HG02870 (cell line): ENCODE measurements at regions not wholly inside any gene's neighbourhood (a gene's known extent, or its start where the extent isn't known, plus 50 kb on each side); places are given as distances from the start of the nearest gene placed in this dataset.

ENCODE experiments used
- ATAC-seq: cut with Tn5 transposase; IDR thresholded peaks from one replicate; pipeline ENCODE4 v1.9.1; 2021; ENCODE audit warnings: mild to moderate bottlenecking, moderate library complexity; ENCODE audit not compliant: unreplicated experiment

DNA sequence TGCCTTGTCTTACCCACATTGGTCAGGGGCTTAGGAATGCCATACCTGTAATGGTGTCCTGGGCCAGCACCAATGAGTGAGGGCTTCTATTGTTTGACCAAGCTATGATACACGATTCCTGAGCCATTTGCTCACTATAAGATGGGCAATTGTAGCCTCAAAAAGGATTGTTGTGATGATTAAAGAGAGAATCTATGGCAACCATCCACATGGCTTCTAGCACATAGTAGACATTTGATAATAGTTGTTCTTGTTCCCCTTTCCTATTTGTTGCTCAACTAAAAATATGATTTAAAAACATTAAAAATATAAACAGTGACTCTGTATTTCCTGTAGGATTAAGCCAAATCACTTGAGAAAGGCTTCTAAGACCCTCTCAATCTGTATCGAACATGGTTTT, 366.1 kb downstream of the PCNX1 start:
- no peak for ATAC-seq

DNA sequence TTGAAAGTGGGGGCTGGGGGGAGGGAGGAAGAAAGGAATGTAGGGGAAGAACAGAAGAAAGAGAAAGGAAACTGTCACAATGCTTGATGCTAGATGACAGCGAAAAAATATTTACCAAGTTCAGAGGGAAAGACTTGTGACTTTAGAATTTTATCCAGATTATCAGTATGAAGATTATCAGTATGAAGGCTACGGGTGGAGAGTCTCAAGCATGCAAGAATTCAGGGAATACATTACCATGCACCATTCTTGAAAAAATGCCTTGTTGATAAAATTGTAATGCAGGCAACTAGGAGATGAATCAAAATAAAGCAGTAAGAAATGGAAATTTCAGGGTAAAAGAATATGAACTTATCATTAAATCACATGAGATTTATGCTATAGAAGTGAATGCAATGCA, 376.8 kb downstream of the PCNX1 start:
- ATAC-seq = no peak

DNA sequence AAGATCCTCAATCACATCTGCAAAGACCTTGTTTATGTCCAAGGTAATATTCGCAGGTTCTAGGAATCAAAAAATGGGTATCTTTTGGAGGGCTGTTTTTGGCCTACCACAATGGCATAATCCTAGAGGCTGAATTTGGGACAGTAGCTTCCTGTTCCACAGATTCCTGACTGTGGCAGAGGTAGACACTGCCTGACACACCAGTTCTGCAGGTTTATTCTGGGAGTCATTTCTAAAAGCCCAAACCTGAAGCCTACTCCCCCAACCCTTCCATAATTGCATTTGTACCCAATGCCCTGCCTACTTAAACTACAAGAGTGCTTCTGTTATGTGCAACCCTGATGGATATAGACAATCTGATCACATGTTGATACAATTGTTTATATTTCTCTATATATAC, 378.9 kb downstream of the PCNX1 start:
- no peak for ATAC-seq

DNA sequence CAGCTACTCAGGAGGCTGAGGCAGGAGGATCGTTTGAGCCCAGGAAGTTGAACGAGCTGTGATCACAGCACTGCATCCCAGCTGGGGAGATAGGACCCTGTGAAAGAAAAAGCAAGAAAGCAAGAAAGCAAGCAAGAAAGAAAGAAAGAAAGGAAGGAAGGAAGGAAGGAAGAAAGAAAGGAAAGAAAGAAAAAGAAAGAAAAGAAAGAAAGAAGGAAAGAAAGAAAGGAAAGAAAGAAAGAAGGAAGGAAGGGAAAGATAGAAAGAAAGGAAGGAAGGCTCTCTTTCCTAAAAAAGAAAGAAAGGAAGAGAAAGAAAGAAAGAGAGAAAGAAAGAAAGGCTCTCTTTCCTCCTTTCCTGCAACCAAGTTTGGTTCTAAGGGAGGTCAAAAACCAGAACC, 380.3 kb downstream of the PCNX1 start:
- ATAC-seq = no peak

DNA sequence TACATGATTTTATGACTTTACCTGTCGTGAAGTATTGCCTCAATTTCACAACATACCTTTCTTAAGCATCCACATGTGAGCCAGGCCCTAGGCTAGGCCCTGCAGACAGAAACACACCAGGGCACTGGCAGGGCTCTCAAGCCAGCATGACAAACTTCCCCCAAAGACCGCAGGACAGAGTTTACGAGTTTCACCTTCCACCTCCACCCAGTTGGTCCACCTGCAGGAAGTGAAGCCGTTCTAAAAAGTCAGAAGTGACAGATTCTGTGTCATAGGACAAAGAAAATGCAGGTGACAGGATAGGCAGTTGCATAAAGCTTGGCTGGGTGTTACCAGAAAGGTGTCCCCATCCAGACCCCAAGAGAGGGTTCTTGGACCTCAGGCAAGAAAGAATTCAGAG, 382.3 kb downstream of the PCNX1 start:
- ATAC-seq = peak; percentile 84

DNA sequence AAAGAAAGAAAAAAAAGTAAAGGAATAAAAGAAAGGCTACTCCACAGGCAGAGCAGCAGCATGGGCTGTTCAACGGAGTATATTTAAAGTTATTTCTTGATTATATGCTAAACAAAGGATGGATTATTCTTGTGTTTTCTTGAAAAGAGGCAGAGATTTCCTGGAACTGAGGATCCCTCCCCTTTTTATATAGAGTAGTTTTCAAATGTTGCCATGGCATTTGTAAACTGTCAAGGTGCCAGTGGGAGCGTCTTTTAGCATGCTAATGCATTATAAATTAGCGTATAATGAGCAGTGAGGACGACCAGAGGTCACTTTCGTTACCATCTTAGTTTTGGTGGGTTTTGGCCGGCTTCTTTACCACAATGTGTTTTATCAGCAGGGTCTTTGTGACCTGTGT, 383.0 kb downstream of the PCNX1 start:
- ATAC-seq = no peak

DNA sequence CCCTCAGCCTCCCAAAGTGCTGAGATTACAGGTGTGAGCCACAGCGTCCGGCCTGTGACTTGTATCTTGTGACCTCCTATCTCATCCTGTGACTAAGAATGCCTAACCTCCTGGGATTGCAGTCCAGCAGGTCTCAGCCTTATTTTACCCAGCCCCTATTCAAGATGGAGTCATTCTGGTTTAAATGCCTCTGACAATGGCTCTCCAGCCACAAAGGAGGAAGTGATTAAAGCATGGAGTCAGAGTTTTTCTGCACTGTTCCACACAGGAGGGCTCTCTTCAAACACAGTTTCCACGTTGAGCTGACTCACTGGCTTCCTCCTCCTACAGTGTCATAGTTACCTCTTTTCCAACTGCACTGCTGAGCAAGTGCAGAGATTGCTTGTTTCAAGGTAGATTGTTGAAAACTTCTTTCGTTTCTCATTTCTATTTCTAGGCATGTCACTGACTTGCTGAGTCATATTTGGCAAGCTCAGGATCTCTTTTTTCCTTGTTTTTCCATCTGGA, 383.8 kb downstream of the PCNX1 start:
- ATAC-seq = peak; percentile 68

DNA sequence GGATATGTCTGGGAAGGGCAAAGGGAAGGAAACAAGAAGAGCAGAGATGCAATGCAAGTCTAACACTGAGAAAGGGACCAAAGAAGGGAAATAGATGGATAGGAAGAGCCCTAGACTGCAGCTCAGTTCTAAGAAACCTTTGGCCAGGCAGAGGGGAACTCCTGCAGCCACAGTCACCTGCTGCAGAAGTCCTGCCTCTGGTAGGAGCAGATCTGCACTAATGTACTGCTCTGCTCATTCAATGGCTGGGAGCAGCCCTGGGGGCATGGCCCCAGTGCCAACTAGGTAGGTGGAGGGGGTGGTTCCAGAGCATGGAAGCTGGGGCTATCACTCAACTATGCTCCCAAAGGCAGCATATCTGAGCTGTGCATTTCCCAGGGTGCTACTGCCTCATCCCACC, 388.9 kb downstream of the PCNX1 start:
- no peak for ATAC-seq

DNA sequence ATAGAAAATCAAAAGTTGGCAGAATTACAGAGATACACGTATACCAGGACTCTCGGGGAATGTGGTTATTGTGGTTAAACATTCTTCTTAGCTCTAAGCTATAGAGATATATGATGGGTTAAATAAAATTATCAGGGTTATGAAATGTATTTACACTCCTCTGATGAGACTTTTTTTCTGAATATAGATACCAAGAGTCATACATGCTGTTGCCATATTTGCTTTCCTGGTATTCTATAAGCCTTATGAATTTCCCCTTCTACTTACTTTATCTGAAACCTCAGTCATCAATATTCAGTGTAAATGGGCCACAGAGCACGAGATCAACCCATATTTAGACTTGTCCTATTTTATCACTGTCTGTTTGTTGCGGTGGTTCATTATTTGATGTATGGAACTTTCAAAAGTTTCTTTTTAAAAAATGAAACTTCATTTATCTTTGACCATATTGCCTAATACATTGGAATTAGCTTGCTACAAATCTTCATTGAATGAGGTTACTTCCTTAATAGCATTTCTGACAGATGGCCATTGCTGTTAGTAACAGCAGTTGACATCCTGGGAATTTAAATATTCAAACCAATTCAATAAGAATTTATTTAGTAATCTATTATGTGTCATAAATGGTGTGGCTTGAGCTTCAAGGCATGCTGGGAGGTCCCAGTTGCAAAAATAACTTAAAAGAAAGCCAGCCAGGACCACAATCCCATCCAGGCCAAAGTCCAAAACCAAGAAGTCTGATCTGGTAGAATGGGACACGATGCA, 393.5 kb downstream of the PCNX1 start:
- no peak for ATAC-seq

DNA sequence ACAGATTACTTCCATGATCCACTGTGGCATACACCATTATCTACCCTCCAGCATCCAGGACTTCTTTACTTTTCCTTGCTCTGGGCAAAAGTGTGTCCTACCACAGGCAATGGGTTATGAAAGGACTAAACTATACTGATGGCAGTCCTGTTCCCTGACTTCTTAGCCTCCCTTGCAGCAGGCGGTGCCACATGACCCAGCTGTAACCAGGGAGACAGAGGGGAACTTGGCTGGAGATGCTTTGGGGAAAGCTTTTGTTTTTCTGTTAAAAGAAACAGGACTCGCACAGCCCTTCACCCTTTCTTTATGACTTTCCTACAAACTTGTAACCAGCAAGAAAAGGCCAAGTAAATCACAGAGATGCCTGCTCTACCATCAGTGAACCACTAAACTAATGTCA, 394.4 kb downstream of the PCNX1 start:
- no peak for ATAC-seq

DNA sequence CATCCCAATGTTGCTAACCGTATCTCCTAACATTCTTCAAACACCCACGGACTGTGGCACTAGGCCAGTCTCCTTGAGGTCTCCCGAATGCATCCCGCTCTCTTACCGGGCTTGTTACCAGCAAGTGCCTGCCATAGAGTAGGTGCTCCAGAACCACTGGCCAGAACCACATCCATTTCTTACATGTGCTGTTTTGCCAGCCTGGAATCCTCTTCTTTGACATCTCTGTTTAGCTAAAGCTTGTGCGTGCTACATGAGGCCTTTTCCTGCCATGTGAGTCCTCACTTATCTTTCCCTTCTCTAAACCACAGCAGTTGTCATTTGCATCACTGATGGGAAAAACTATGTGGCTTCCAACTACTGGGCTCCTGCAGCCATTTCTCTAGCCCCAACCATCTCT, 397.4 kb downstream of the PCNX1 start:
- no peak for ATAC-seq

DNA sequence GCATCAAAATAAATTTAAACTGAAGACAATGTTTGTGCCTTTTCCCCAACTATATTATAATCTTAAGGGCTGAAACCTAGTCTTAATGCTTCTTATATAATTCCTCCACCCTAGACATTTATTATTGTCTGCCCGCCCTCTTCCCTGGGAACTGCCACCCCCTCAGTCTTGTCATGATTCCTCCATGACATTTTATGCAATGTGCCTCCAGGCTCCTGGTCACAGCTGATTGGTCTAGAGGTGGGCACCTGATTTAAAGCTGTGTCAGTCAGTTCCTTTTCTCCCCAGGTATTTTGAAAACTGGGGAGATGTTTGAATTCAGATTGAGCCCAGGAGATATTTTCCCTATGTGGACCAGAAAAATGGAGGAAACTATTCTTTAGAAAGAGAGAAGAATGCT, 401.4 kb downstream of the PCNX1 start:
- no peak for ATAC-seq

DNA sequence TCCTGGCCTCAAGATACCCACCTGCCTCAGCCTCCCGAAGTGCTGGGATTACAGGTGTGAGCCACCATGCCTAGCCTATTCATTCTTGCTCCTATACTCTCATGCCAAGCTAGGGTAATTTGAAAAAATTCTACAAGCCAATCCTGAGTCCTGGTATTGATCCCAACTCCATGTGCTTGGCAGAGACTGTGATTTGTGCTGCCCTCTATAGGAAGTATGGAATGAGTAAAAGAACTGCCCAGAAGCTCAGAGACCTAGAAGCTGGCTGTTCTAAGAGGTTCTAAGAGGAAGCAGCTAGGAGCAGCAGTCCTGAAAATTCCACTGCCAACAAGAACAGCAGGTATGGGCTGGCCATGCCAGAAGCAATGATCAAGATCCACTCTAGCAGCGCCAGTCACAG, 402.5 kb downstream of the PCNX1 start:
- ATAC-seq = no peak

DNA sequence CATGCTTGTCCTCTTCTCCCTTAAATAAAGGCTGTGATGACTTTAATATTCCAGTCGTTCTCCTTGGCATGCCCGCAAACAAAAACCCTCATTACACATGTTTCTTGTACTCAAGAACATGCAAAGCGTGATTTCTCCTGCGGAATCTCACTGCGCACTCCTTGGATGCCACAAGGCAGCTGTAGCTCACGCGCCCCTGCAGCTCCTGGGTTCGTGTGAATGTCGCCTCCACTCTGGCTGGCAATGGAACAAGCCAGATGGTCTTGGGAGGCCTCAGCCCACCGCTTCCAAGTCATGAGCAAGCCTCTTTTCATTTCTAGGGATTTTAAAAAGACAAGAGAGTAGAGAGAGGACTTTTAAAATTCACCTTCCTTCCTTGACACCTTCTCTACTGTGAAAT, 403.8 kb downstream of the PCNX1 start:
- no peak for ATAC-seq

DNA sequence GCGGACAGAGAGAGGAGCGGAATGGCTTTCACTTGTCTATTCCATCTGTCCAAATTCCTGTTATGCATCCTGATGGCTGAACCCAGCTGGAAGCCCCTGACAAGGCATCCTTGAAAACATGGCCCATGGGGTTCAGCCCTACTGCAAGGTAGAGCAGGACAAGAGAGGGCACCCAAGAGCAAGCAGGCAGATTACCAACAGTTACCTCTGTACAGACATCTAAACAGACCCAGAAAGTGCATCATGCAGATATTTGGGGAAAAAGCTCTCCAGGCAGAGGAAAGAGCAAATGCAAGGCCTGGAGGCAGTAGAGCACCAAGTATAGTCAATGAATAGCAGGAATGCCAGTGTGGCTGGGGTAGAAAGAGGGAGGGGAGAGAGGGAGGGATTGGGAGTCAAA, 407.5 kb downstream of the PCNX1 start:
- ATAC-seq = no peak

DNA sequence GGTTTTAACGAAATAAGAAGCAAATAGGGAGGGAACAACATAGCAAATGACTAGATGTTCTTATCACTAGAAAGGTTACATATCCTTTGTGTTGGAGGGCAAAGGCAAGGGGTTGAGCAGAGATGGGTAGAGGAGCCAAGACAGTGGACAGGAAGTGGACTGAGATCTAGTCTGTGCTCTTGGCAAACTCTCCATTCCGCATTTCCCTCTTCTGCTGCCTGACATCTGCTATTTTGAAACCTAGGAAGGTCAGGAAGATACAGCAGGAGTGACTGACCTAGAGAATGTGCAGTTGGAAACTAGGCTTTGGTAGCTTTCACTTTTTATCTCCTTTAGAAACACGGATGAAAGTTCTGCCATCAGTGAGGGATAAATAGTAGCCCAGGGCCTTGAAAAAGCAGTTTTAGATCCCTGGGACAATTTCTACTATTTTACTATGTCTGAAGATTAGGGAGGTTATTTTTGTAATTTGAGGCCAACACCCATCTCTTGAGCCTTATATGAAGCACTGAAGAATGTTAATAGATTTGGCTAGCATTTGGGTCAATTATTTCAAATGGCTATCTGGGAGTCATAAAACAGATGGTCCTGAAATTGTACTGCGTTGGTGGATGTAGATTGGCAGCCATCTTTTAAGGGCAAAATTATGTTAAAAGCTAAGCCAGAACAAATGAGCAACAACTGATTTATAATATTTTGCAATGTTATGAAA, 410.3 kb downstream of the PCNX1 start:
- ATAC-seq = no peak

DNA sequence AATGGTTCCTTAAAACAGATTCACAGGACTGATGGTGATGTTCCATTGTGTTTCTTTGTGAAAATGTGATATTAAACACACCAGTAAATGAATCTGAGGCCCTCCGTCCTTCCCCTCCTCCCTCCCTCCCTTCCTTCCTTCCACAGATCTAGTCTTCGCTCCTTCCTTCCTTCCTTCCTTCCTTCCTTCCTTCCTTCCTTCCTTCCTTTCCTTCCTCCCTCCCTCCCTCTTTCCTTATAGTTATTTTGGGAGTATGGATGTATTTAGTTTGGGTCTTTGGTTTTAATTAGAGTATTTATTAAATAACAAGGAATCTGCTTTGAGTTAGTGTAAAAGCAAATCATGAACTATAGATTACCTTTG, 410.8 kb downstream of the PCNX1 start:
- no peak for ATAC-seq

DNA sequence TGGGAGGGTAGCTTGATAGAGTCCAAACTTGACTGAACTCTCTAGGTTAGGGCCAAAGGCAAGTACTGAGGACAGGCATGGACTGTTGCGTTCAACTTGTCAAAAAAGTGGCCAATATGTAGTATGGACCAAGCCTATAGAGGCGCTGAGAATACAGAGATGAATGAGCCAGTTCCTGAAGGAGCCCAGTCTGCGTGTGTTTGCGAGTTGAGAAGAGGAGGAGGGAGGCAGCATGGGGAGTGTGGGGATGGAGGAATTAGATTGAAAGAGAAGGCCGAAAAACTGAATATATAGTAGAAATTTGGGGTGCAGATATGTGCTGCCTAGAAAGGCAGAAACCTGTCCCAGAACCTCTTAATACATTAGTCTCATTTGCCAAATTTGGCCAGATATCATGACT, 412.4 kb downstream of the PCNX1 start:
- ATAC-seq = no peak

DNA sequence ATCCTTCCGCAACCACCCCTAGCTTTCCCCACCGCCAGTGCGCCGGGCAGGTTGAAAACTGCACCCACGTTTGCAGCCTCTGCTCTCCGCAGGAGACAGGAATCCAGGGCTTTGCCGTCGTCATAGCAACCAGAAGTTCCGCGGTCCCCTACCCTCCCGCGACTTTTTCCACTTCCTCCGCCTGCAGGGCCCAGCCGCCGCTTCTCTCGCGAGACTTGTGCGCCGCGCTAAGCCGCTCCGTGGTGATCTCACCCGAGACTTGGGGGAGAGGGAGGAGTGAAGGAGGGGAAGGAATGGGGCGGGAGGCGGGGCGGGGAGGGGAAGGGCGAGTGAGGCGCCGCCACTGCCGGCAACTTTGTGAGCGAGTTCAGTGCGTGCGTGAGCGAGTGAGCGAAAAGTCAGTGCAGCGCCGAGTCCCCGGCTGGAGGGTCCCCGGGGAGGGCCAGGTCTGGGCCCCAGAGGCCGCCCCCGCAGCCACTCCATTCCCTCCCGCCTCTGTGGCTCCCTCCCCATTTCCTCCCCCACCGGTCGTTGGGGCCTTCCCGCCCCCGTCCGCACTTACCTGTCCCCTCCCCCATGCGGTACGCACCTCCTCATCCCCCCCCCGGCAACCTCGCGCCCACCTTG, 413.0 kb downstream of the PCNX1 start, which contains the start of gene SIPA1L1:
Gene SIPA1L1 (plus strand): TSS at position 370 of the 627 bp plus-strand sequence.
- ATAC-seq = peak; percentile 79

DNA sequence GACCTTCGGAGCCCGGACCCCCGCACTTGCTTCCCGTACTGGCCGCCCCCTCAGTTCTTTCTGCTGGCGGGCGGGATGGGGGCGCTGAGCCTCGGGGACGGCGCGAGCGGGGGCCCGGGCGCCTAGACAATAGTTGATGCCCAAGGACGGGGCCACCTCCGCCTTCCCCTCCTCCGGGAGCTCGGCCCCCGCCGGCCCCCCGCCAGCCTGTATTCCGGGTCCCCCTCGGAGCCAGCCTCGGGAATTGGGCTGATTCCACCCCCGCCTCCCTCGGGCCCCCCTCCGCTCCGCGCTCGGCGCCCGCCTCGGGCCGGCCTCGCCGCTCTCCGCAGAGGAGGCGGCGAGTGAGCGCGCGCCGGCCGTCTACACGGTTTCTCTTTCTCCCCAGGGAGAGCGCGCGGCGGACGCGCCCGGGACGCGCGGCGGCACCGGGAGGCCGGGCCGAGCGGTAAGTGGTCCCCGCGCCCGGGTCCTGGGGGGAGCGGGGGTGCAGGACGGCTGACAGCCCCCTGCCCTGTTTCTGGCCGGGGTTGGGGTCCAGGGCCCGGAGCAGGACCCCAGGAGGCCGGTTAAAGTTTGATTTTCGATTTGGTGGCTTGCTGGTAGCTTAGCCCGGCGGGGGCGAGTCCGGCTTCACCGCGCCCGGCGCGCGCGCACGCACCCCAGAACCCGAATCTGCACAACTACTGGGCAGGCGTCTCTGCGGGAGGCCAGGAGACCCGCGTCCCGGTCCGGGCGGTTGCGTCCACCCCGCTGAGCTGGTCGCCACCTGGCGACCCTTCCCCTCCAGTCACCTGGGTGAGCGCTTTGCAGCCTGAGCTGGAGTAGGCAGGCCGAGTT, 413.7 kb downstream of the PCNX1 start:
- peak; percentile 27 for ATAC-seq
